Left lung (tissue), 4 donors: ENCODE measurements at regions not wholly inside any gene's neighbourhood (a gene's known extent, or its start where the extent isn't known, plus 50 kb on each side); places are given as distances from the start of the nearest gene placed in this dataset.

Experiments
- ATAC-seq: fragments of 200-7000 bp; cut with Tn5 transposase; one replicate; pipeline ENCODE4 v1.9.1; 2020; ENCODE audit warnings: moderate library complexity
- DNase-seq, 4 donors: peaks; one replicate each; pipeline ENCODE4 v3.0.0-alpha.2; 2013 to 2020
- H3K27ac ChIP-seq, 2 donors: fragments of 200-600 bp; sonication (generic) in 1 of 2; one replicate each; pipeline versions ENCODE4 v1.5.0 to v1.8.0; 2020 to 2021
- H3K27me3 ChIP-seq, 2 donors: fragments of 200-600 bp; sonication (generic) in 1 of 2; one replicate each; pipeline versions ENCODE4 v1.5.0 to v1.8.0; 2020 to 2021
- H3K36me3 ChIP-seq, 2 donors: fragments of 200-600 bp; sonication (generic) in 1 of 2; one replicate each; pipeline versions ENCODE4 v1.5.0 to v1.8.0; 2020 to 2021
- H3K4me1 ChIP-seq, 2 donors: fragments of 200-600 bp; one replicate each; pipeline ENCODE4 v1.8.0; 2021
- H3K4me3 ChIP-seq, 2 donors: fragments of 200-600 bp; sonication (generic) in 1 of 2; one replicate each; pipeline versions ENCODE4 v1.5.0 to v1.8.0; 2020 to 2021; ENCODE audit warnings: mild to moderate bottlenecking in 1 of 2
- H3K9me3 ChIP-seq, 2 donors: fragments of 200-600 bp; sonication (generic) in 1 of 2; one replicate each; pipeline versions ENCODE4 v1.5.0 to v1.8.0; 2020 to 2021
- CTCF ChIP-seq, 2 donors: fragments of 200-600 bp; sonication (generic) in 1 of 2; IDR thresholded peaks; one replicate each; pipeline versions ENCODE4 v1.5.0 to v1.8.0; 2021; ENCODE audit warnings: antibody characterized with exemption in 2 of 2
- intact Hi-C, 2 donors: fragments of 100-400 bp; cut with DNase I; formaldehyde crosslinking; loops; one replicate each; pipeline versions ENCODE4 v1.11.2 to v1.14.2; 2022
- donor health status: DM: no; HTN: yes; CAD: no.
- donor health status: DM: no; HTN: no; CAD: no.

GRCh38 chr1:186620566-186621350 lies 59.5 kb downstream of the PTGS2 start:
- Histone ChIP-seq H3K4me1 (peaks cover 0 to 45% of the 10 kb centered on the region in 2 donors), H3K4me3 (no peak overlapping the region), H3K27me3 (no peaks in the 10 kb centered on the region), H3K27ac (peak overlapping the region in 1 of 2 donors; percentile 31), H3K9me3 (no peaks in the 10 kb centered on the region), H3K36me3 (no peaks in the 10 kb centered on the region)
- intact Hi-C loops = no loop called here
- peak; percentile 25 for ATAC-seq
- TF ChIP-seq CTCF (IDR thresholded peaks at IDR 0.05) = no peak
- DNase-seq = no peak

GRCh38 chr1:186618401-186619170 lies 61.6 kb downstream of the PTGS2 start:
- no peak for TF ChIP-seq CTCF (IDR thresholded peaks at IDR 0.05)
- H3K27ac ChIP-seq = peak overlapping the region in 1 of 2 donors; percentile 86
- H3K27me3 ChIP-seq = no peaks in the 10 kb centered on the region
- H3K4me3 ChIP-seq = peak overlapping the region; percentile 0 to 12
- DNase-seq (peak in 3 of 4 donors; percentile 30 to 80 (median 69)), ATAC-seq (peak; percentile 89)
- no peaks in the 10 kb centered on the region for H3K36me3 ChIP-seq
- H3K4me1 ChIP-seq = peaks cover 0 to 44% of the 10 kb centered on the region in 2 donors
- intact Hi-C loops = no loop called here
- H3K9me3 ChIP-seq = no peaks in the 10 kb centered on the region

- TF ChIP-seq CTCF (IDR thresholded peaks at IDR 0.05) = no peak
- H3K36me3 ChIP-seq = no peaks in the 10 kb centered on the region
- H3K27ac ChIP-seq = peak overlapping the region in 1 of 2 donors; percentile 86
- ATAC-seq (peak; percentile 58), DNase-seq (no peak)
- intact Hi-C loops = no loop called here
- H3K27me3 ChIP-seq = no peaks in the 10 kb centered on the region
- peak overlapping the region; percentile 0 to 12 for H3K4me3 ChIP-seq
- peaks cover 0 to 37% of the 10 kb centered on the region in 2 donors for H3K4me1 ChIP-seq
- H3K9me3 ChIP-seq = no peaks in the 10 kb centered on the region
These were observed 62.3 kb downstream of the PTGS2 start for GRCh38 chr1:186617926-186618325.

- H3K9me3 ChIP-seq = no peaks in the 10 kb centered on the region
- no peak for ATAC-seq
- H3K27ac ChIP-seq = no peak overlapping the region
- peaks cover 0 to 36% of the 10 kb centered on the region in 2 donors for H3K4me1 ChIP-seq
- H3K4me3 ChIP-seq = no peak overlapping the region
- TF ChIP-seq CTCF (IDR thresholded peaks at IDR 0.05) = no peak
- H3K36me3 ChIP-seq = no peaks in the 10 kb centered on the region
- intact Hi-C loops = no loop called here
- DNase-seq = no peak
- H3K27me3 ChIP-seq = no peaks in the 10 kb centered on the region
These were observed 63.7 kb downstream of the PTGS2 start for GRCh38 chr1:186616511-186616910.

- no peak for ATAC-seq
- intact Hi-C loops = no loop called here
- TF ChIP-seq CTCF (IDR thresholded peaks at IDR 0.05) = no peak
- Histone ChIP-seq H3K27ac (peak overlapping the region in 1 of 2 donors; percentile 73), H3K36me3 (no peaks in the 10 kb centered on the region), H3K9me3 (no peaks in the 10 kb centered on the region), H3K4me3 (no peak overlapping the region), H3K27me3 (no peaks in the 10 kb centered on the region), H3K4me1 (peaks cover 0 to 25% of the 10 kb centered on the region in 2 donors)
- no peak for DNase-seq
These were observed 64.9 kb downstream of the PTGS2 start for GRCh38 chr1:186615332-186615731.
